ENCODE measurements at regions not wholly inside any gene's neighbourhood (a gene's known extent, or its start where the extent isn't known, plus 50 kb on each side); places are given as distances from the start of the nearest gene placed in this dataset.

DNA sequence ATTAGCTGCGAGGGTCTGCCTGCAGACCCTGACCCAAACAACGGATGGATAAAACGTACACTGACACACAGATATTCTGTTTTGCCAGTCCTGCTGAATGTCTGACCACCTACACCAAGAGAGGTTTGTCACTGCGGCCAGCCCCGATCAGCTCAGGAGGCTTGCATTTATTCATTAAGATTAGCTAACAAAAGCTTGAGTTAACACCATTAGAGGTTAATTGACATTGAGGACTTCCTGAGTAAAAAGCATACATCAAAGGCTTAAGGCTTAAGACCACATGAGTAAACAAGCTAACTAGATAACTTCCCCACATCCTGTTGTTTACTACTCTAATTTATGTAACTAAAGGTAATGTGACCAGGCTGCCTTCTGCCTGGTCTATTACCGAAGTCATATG, 198.1 kb upstream of the TRPC7 start:
- no peak for TF ChIP-seq EZH2phosphoT487 (IDR thresholded peaks at IDR 0.05; ENCODE audit: borderline replicate concordance, low read length)
- TF ChIP-seq, protein P1, sequence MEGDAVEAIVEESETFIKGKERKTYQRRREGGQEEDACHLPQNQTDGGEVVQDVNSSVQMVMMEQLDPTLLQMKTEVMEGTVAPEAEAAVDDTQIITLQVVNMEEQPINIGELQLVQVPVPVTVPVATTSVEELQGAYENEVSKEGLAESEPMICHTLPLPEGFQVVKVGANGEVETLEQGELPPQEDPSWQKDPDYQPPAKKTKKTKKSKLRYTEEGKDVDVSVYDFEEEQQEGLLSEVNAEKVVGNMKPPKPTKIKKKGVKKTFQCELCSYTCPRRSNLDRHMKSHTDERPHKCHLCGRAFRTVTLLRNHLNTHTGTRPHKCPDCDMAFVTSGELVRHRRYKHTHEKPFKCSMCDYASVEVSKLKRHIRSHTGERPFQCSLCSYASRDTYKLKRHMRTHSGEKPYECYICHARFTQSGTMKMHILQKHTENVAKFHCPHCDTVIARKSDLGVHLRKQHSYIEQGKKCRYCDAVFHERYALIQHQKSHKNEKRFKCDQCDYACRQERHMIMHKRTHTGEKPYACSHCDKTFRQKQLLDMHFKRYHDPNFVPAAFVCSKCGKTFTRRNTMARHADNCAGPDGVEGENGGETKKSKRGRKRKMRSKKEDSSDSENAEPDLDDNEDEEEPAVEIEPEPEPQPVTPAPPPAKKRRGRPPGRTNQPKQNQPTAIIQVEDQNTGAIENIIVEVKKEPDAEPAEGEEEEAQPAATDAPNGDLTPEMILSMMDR (IDR thresholded peaks at IDR 0.05; ENCODE audit: low read depth, low read length, poor library complexity, severe bottlenecking) = no peak

Data from DOHH2 (cell line).